ENCODE measurements at regions not wholly inside any gene's neighbourhood (a gene's known extent, or its start where the extent isn't known, plus 50 kb on each side); places are given as distances from the start of the nearest gene placed in this dataset.
"Not testable (repeated sequence)": the region's sequence is repeated elsewhere in the genome, so short reads cannot be mapped to it uniquely, and the experiment has no call there.

DNA sequence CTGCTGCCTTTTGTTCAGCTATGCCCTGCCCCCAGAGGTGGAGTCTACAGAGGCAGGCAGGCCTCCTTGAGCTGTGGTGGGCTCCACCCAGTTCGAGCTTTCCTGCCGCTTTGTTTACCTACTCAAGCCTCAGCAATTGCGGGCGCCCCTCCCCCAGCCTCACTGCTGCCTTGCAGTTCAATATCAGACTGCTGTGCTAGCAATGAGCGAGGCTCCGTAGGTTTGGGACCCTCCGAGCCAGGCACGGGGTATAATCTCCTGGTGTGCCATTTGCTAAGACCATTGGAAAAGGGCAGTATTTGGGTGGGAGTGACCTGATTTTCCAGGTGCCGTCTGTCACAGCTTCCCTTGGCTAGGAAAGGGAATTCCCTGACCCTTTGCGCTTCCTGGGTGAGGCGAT lies 51.9 kb downstream of the DIPK2A start:
- DNase-seq = not testable (repeated sequence)

DNA sequence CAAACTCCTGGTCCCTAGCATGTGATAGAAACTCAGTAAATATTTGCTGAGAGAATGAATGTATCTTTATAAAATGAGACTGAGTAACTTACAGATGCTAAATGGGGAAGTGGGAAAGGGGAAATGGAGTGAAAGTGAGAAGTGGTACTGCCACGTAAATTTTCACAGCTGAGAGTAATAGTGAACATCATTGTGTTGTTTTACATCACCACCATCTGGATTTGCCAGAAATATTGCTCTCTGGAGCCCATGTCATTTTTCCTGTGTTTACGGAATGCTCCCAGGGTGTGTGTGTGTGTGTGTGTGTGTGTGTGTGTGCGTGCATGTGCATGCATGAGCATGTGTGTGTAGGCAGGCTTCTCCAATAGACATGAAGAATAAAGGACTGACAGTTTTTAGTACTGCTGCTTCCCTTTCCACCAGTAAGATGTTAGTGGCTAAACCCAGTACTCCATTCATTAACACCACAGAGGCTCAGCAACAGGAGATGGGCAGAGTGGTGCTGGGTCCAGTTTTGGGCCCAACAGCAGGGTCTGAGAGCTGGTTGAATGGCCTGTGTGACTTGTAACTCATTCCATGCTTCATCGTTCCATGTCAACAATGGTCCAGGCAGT lies 57.3 kb downstream of the DIPK2A start:
- DNase-seq = peak in 4 of 56 donors; percentile 12 to 30 (median 22)

DNA sequence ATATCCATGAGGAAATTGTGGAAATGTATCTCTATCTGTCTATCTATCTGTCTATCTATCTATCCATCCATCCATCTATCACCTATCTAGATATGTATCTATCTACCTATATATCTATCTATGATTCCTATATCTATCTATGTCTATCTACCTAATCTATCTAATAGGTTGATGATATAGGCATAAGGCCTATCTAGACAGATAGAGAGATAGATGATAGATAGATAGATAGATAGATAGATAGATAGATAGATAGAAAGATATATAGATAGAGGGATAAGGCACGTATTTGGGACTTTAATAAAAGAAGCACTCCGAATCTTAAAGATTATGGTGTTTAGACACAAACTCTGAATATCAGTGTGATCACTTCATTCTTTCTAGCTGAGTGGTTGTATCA lies 58.1 kb downstream of the DIPK2A start:
- DNase-seq = no peak

- DNase-seq = peak in 55 of 56 donors; percentile 20 to 95 (median 85)
Measured at GRCh38 chr3:144031938-144032337, 60.3 kb downstream of the DIPK2A start.

GRCh38 chr3:144032531-144033239 lies 61.1 kb downstream of the DIPK2A start:
- no peak for DNase-seq

DNA sequence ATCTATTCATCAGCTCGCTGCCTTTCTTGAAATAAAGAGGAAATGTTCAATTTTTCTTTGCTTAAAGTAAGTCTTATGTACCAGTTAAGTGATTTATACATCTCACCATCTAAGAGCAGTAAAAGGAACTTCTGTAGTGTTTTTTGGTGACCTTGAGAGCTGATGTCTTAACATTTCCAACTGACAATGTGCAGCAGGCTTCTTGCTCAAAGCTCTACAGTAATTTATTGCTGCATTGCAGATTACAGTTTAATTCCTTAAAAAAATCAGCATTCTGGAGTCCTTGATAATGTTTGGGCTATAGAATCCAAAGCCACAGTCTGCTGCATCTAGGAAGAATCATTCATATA lies 61.6 kb downstream of the DIPK2A start:
- DNase-seq = no peak

DNA sequence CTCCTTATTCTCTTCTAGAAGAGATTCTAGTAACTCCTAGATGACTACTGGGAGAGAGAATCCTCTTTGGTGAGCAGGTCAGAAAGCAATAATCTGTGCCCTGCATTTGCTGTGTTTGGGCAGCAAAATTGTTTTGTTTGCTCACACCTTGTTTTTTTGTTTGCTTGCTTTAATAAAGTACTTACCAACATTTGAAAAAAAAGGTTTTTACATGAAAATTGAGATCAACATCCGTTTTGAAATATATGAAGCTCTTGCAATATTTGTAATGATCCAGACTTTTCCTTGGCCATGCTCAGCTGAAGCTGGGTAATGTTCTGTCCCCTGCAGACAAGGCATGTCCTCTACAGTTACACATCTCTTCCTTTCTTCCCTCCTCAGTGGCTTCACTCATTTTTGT lies 62.2 kb downstream of the DIPK2A start:
- peak in 1 of 56 donors; percentile 40 for DNase-seq

GRCh38 chr3:144034715-144035290 lies 63.2 kb downstream of the DIPK2A start:
- DNase-seq = no peak

GRCh38 chr3:144036498-144036897 lies 64.9 kb downstream of the DIPK2A start:
- no peak for DNase-seq

- no peak for DNase-seq
Measured at GRCh38 chr3:144039661-144040060, 68.0 kb downstream of the DIPK2A start.

GRCh38 chr3:144041960-144042556 lies 70.4 kb downstream of the DIPK2A start:
- DNase-seq = no peak

- no peak for DNase-seq
Measured at GRCh38 chr3:144045766-144046165, 74.1 kb downstream of the DIPK2A start.

GRCh38 chr3:144049374-144049773 lies 77.8 kb downstream of the DIPK2A start:
- no peak for DNase-seq

- no peak for DNase-seq
Measured at GRCh38 chr3:144051211-144051610, 79.6 kb downstream of the DIPK2A start.

- DNase-seq = no peak
Measured at GRCh38 chr3:144052275-144052674, 80.7 kb downstream of the DIPK2A start.

GRCh38 chr3:144053121-144053520 lies 81.5 kb downstream of the DIPK2A start:
- DNase-seq = no peak

GRCh38 chr3:144054766-144055165 lies 83.1 kb downstream of the DIPK2A start:
- DNase-seq = no peak

DNA sequence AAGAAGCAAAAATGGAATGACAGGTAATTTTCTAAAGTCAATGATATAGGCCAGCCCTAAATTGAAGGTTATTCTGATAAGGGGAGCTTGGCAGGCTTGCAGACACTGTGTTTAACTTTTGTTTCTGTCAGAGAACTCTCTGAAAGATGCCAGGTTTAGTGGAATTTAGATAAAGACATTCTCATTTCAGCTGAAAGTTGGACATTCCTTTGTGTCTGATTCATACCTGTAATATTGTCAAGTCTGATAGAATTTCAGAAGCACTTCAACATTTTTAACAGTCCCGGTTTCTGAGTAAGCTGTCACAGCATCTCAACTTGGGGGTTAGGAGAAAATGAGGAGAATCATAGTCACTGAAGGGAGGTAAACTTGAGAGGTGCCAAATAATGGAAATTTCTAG lies 84.0 kb downstream of the DIPK2A start:
- no peak for DNase-seq

GRCh38 chr3:144058713-144059112 lies 87.1 kb downstream of the DIPK2A start:
- no peak for DNase-seq

- no peak for DNase-seq
Measured at GRCh38 chr3:144059481-144059880, 87.9 kb downstream of the DIPK2A start.

DNA sequence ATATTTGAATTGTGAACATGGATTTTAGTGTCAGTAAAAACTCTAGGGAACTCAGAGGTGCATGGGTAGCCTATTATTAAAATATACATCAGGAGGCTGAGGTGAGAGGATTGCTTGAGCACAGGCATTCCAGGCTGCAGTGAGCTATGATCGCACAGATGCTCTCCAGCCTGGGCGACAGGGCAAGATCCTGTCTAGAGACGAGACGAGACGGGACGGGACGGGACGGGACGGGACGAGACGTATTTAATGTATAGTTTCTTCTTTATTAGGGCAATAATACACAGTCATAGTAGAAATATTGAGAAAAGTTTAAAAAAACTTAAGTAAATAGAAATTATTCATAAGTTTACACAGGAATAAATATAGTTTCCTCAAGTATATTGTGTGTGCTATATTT lies 89.3 kb downstream of the DIPK2A start:
- no peak for DNase-seq

DNA sequence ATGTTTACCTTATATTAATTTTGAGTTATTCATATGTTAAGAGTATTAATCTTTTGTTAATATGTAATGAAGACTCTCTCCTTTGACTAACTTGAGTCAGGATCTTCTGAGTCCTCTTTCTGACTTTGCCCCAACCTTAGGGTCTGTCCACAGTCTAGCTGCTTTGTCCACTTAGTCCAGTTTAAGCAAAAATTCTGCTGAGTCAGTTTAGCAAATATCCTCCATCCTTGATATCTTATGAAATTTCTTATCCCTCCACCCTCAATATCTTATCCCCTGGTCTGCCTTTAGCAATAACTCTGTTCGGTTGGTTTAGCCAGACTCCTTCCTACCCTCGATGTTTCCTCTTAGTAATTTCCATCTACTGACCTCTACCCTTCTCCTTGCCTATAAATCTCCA lies 91.7 kb downstream of the DIPK2A start:
- no peak for DNase-seq

DNA sequence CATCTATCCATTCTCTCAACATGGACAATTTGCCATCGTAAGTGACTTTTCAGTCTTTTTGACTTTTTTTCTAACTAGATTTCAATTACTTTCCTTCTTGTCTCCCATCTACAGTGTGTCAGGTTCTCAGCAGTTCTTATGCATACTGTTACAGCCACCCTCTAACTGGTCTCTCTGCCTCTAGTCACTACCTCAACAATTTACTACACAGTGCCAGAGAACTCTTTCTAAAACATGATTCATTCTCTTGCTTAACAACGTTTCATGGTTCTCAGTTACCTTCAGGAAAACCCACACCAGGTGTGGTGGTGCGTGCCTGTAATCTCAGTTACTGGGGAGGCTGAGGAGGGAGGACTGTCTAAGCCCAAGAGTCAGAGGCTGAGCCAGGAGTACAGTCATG lies 95.4 kb downstream of the DIPK2A start:
- DNase-seq = no peak
